GM12891 (cell line): ENCODE measurements at regions not wholly inside any gene's neighbourhood (a gene's known extent, or its start where the extent isn't known, plus 50 kb on each side); places are given as distances from the start of the nearest gene placed in this dataset.

Experiments used
- POLR2A ChIP-seq: IDR thresholded peaks from 2 replicates; pipeline ENCODE4 v1.6.1; 2011; ENCODE audit warnings: low read depth, low read length, control low read depth
- POLR2AphosphoS5 ChIP-seq: IDR thresholded peaks from 2 replicates; pipeline ENCODE4 v1.6.1; 2011; ENCODE audit warnings: low read depth, low read length, control low read depth

GRCh38 chr6:9140951-9141460 lies 705.7 kb upstream of the SLC35B3 start:
- TF ChIP-seq POLR2A (no peak), POLR2AphosphoS5 (no peak)
